SU-DHL-6 (cell line): ENCODE measurements at regions not wholly inside any gene's neighbourhood (a gene's known extent, or its start where the extent isn't known, plus 50 kb on each side); places are given as distances from the start of the nearest gene placed in this dataset.

Experiments used
- H2AFZ ChIP-seq: fragments of 200-600 bp; sonication (generic); 2 replicates; pipeline ENCODE4 v1.6.1; 2014; ENCODE audit warnings: low read depth, mild to moderate bottlenecking, moderate library complexity, mixed read lengths, antibody characterized with exemption, low read length; ENCODE audit not compliant: severe bottlenecking
- H3F3A ChIP-seq: fragments of 200-600 bp; shearing (Covaris generic); 2 replicates; pipeline ENCODE4 v1.6.0; 2016; ENCODE audit warnings: antibody characterized with exemption, mild to moderate bottlenecking; ENCODE audit not compliant: insufficient read depth
- H3K27ac ChIP-seq: fragments of 200-600 bp; sonication (generic); 2 replicates; pipeline ENCODE4 v1.5.1; 2016; ENCODE audit warnings: low read depth, mild to moderate bottlenecking, low read length, moderate library complexity, mixed read lengths
- H3K27me3 ChIP-seq: fragments of 200-600 bp; sonication (generic), shearing (Covaris generic); 2 replicates; pipeline ENCODE4 v1.6.0; 2014; ENCODE audit warnings: mild to moderate bottlenecking, low read length
- H3K36me3 ChIP-seq: fragments of 200-600 bp; sonication (generic); 2 replicates; pipeline ENCODE4 v1.6.1; 2014; ENCODE audit warnings: mild to moderate bottlenecking, low read length, mixed read lengths
- H3K4me2 ChIP-seq: fragments of 300-600, 200-600 bp; shearing (Covaris generic), sonication (generic); 2 replicates; pipeline ENCODE4 v1.6.0; 2014; ENCODE audit warnings: low read length, low read depth, mild to moderate bottlenecking; ENCODE audit not compliant: poor library complexity, severe bottlenecking
- H3K4me3 ChIP-seq: fragments of 200-600 bp; sonication (generic); 2 replicates; pipeline ENCODE4 v1.5.1; 2014; ENCODE audit warnings: antibody characterized with exemption, low read length, mild to moderate bottlenecking, mixed read lengths; ENCODE audit not compliant: insufficient read depth, poor library complexity, severe bottlenecking
- H3K79me2 ChIP-seq: fragments of 200-600 bp; sonication (generic); 2 replicates; pipeline ENCODE4 v1.6.1; 2014; ENCODE audit warnings: mild to moderate bottlenecking, low read length, moderate library complexity; ENCODE audit not compliant: insufficient read depth
- H3K9ac ChIP-seq: fragments of 200-600 bp; sonication (generic); 2 replicates; pipeline ENCODE4 v1.7.0; 2014; ENCODE audit warnings: mild to moderate bottlenecking, low read length
- H3K9me2 ChIP-seq: fragments of 200-600 bp; sonication (generic); replicated peaks from 2 replicates; pipeline ENCODE4 v1.6.1; 2014; ENCODE audit warnings: low read length; ENCODE audit not compliant: insufficient read depth
- H3K9me3 ChIP-seq: fragments of 200-600 bp; sonication (generic); 2 replicates; pipeline ENCODE4 v1.6.1; 2014; ENCODE audit warnings: low read length, mixed read lengths; ENCODE audit not compliant: insufficient read depth
- H4K20me1 ChIP-seq: fragments of 200-600 bp; sonication (generic); 2 replicates; pipeline ENCODE4 v1.6.1; 2014; ENCODE audit warnings: low read depth, mild to moderate bottlenecking, antibody characterized with exemption, low read length, moderate library complexity, mixed read lengths
- CTCF ChIP-seq: fragments of 200-600 bp; sonication (generic); IDR thresholded peaks from one replicate; pipeline ENCODE4 v1.5.1; 2017; ENCODE audit warnings: antibody characterized with exemption, mild to moderate bottlenecking, low read length, moderate library complexity; ENCODE audit not compliant: insufficient read depth, poor library complexity, severe bottlenecking
- EZH2phosphoT487 ChIP-seq: fragments of 200-600 bp; sonication (generic), shearing (Covaris generic); conservative IDR thresholded peaks from 2 replicates; pipeline ENCODE4 v1.6.1; 2018; ENCODE audit warnings: mild to moderate bottlenecking, antibody characterized with exemption, low read length, moderate library complexity, mixed read lengths

- no peak overlapping the region for H3K4me2 ChIP-seq
- no peaks in the 10 kb centered on the region for H4K20me1 ChIP-seq
- H3F3A ChIP-seq: no peaks in the 10 kb centered on the region
- H3K79me2 ChIP-seq: no peaks in the 10 kb centered on the region
- H3K4me3 ChIP-seq: no peak overlapping the region
- H3K9ac ChIP-seq: no peak overlapping the region
- TF ChIP-seq EZH2phosphoT487 (no peak), CTCF (no peak)
- no peak overlapping the region for H2AFZ ChIP-seq
- H3K36me3 ChIP-seq: no peaks in the 10 kb centered on the region
- no peaks in the 10 kb centered on the region for H3K27me3 ChIP-seq
- no peak overlapping the region for H3K27ac ChIP-seq
- no peaks in the 10 kb centered on the region for H3K9me2 ChIP-seq
- H3K9me3 ChIP-seq: no peaks in the 10 kb centered on the region
Observed at GRCh38 chr5:79872291-79872690, 118.8 kb downstream of the MTX3 start.

DNA sequence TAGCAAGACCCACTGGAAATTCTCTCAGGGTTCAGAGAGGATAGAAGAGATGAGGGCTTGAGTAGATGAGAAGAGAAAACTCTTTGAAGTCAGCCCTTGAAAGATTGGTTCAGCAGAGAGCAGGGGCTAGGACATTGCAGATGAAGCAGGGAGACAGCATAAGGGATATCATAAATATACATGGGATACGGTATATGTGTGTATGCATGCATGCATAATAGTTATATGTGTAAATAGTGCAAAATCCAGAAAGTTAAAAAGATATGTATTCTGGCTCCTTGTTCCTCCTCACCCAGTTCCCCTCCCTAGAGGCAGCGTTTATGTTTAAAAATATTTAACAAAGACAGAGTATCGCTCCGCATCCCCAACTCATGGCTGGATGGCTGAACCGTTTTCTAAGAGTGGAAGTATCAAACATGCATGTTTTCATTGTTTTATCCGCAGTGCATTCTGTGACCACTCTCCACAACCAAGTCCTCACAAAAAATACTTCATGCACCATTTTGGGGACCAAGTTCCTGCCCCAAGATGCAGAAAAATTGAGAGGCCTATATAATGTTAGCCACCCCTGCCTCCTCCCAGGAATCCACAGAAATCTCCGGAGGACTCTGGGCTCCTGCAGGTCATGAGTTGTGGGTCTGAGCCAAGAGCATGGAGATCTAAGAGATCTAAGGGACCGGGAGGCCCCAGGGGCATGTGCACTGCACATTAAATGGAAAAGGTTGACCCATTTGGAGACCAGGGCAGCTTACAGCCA lies 119.5 kb downstream of the MTX3 start:
- H3K27me3 ChIP-seq: no peaks in the 10 kb centered on the region
- H3K9me2 ChIP-seq: no peaks in the 10 kb centered on the region
- H3K36me3 ChIP-seq: no peaks in the 10 kb centered on the region
- TF ChIP-seq CTCF (no peak), EZH2phosphoT487 (no peak)
- H3K9ac ChIP-seq: no peak overlapping the region
- H3K9me3 ChIP-seq: no peaks in the 10 kb centered on the region
- no peaks in the 10 kb centered on the region for H3F3A ChIP-seq
- H3K27ac ChIP-seq: no peak overlapping the region
- H4K20me1 ChIP-seq: no peaks in the 10 kb centered on the region
- no peak overlapping the region for H3K4me2 ChIP-seq
- no peak overlapping the region for H3K4me3 ChIP-seq
- H2AFZ ChIP-seq: no peak overlapping the region
- no peaks in the 10 kb centered on the region for H3K79me2 ChIP-seq

- H3F3A ChIP-seq: no peaks in the 10 kb centered on the region
- no peak overlapping the region for H3K9ac ChIP-seq
- H3K4me3 ChIP-seq: no peak overlapping the region
- H3K9me3 ChIP-seq: no peaks in the 10 kb centered on the region
- no peak overlapping the region for H2AFZ ChIP-seq
- no peaks in the 10 kb centered on the region for H3K79me2 ChIP-seq
- H4K20me1 ChIP-seq: no peaks in the 10 kb centered on the region
- H3K9me2 ChIP-seq: no peaks in the 10 kb centered on the region
- H3K36me3 ChIP-seq: no peaks in the 10 kb centered on the region
- H3K27ac ChIP-seq: no peak overlapping the region
- TF ChIP-seq CTCF: no peak
- no peak for TF ChIP-seq EZH2phosphoT487
- H3K4me2 ChIP-seq: no peak overlapping the region
- H3K27me3 ChIP-seq: no peaks in the 10 kb centered on the region
Observed at GRCh38 chr5:79868163-79868670, 122.8 kb downstream of the MTX3 start.
